GM12878 (cell line): ENCODE measurements at regions not wholly inside any gene's neighbourhood (a gene's known extent, or its start where the extent isn't known, plus 50 kb on each side); places are given as distances from the start of the nearest gene placed in this dataset.

Experiments used
- ATAC-seq: fragments of 200-7000 bp; cut with Tn5 transposase; 3 replicates; pipeline ENCODE4 v1.9.1; 2020; ENCODE audit warnings: mild to moderate bottlenecking, moderate library complexity
- BruUV-seq: library from RNA; stranded (reverse); fragments of 400-500 nt; replicated peaks from 2 replicates; lab custom pipeline; 2021; lab: Mats Ljungman, UMichigan
- CTCF ChIA-PET: fragments of 300-600 bp; sonication (Branson Sonifier 250); formaldehyde crosslinking; extraction: SDS; loops from one replicate; lab custom pipeline; 2021; ENCODE audit warnings: inconsistent platforms; lab: Yijun Ruan, JAX
- POLR2A ChIA-PET: fragments of 350-600 bp; formaldehyde crosslinking; extraction: SDS; loops from one replicate; lab custom pipeline; 2021; ENCODE audit warnings: inconsistent platforms; lab: Charles Lee
- RAD21 ChIA-PET: fragments of 300-600 bp; sonication (Branson Sonifier 250); formaldehyde crosslinking; loops from one replicate; lab custom pipeline; 2023; ENCODE audit warnings: antibody characterized with exemption; ENCODE audit not compliant: unreplicated experiment; lab: Charles Lee
- SMC1A ChIA-PET: fragments of 300-600 bp; sonication (Branson Sonifier 250); formaldehyde crosslinking; loops from one replicate; lab custom pipeline; 2023; ENCODE audit not compliant: unreplicated experiment, uncharacterized antibody; lab: Charles Lee
- DNase-seq: peaks from one replicate; pipeline ENCODE4 v3.0.0-alpha.2; 2011; ENCODE audit warnings: low read depth, low spot score
- FAIRE-seq: peaks from 3 replicates; lab custom pipeline; 2011; peaks lifted over from hg19 to GRCh38; lab: Jason Lieb, UNC
- H2AFZ ChIP-seq: 2 replicates; pipeline ENCODE4 v1.6.0; 2011; ENCODE audit warnings: low read depth, low read length, control low read depth; ENCODE audit not compliant: control insufficient read depth
- H3K27ac ChIP-seq: 2 replicates; pipeline ENCODE4 v1.5.1; 2011; ENCODE audit warnings: control low read depth; ENCODE audit not compliant: control insufficient read depth, insufficient read depth
- H3K27me3 ChIP-seq, 2 experiments: replicated peaks in 1 of 2; 2 replicates each; pipeline versions ENCODE4 v1.6.0 to v1.6.1; 2011; ENCODE audit warnings: low read length in 1 of 2; ENCODE audit not compliant: control insufficient read depth in 2 of 2, insufficient read depth in 2 of 2
- H3K36me3 ChIP-seq, 2 experiments: 2 replicates each; pipeline ENCODE4 v1.5.1; 2011; ENCODE audit warnings: low read length in 1 of 2; ENCODE audit not compliant: control insufficient read depth in 2 of 2, insufficient read depth in 2 of 2
- H3K4me1 ChIP-seq: 2 replicates; pipeline ENCODE4 v1.6.1; 2011; ENCODE audit warnings: mild to moderate bottlenecking, low read length, moderate library complexity, mixed read lengths; ENCODE audit not compliant: control insufficient read depth, insufficient read depth
- H3K4me2 ChIP-seq: 2 replicates; pipeline ENCODE4 v1.6.0; 2011; ENCODE audit warnings: control low read depth; ENCODE audit not compliant: control insufficient read depth, insufficient read depth
- H3K4me3 ChIP-seq: fragments of 200-600 bp; sonication (generic); 2 replicates; pipeline ENCODE4 v1.5.1; 2016
- H3K79me2 ChIP-seq: 2 replicates; pipeline ENCODE4 v1.6.0; 2011; ENCODE audit warnings: low read length; ENCODE audit not compliant: control insufficient read depth, insufficient read depth
- H3K9ac ChIP-seq: 2 replicates; pipeline ENCODE4 v1.8.0; 2011; ENCODE audit warnings: low read length, control low read depth, mixed read lengths; ENCODE audit not compliant: control insufficient read depth, insufficient read depth
- H3K9me3 ChIP-seq: replicated peaks from 3 replicates; pipeline ENCODE4 v1.5.1; 2011; ENCODE audit warnings: mild to moderate bottlenecking, low read length; ENCODE audit not compliant: control insufficient read depth, insufficient read depth
- H4K20me1 ChIP-seq: 2 replicates; pipeline ENCODE4 v1.6.0; 2011; ENCODE audit not compliant: control insufficient read depth, insufficient read depth
- ATF7 ChIP-seq: fragments of 450-650 bp; IDR thresholded peaks from 2 replicates; pipeline ENCODE4 v1.6.1; 2016; ENCODE audit warnings: low read depth, mild to moderate bottlenecking
- BACH1 ChIP-seq: fragments of 450-650 bp; IDR thresholded peaks from 2 replicates; pipeline ENCODE4 v1.6.1; 2017; ENCODE audit warnings: mild to moderate bottlenecking, borderline replicate concordance
- BCL11A ChIP-seq: IDR thresholded peaks from 2 replicates; pipeline ENCODE4 v1.6.1; 2011; ENCODE audit warnings: low read depth, low read length
- BHLHE40 ChIP-seq, 2 experiments: fragments of 450-650 bp in 1 of 2; IDR thresholded peaks; 2 replicates each; pipeline ENCODE4 v1.6.1; 2011 to 2017; ENCODE audit warnings: low read depth in 2 of 2, borderline replicate concordance in 1 of 2, improper control_type of control experiment in 1 of 2, low read length in 1 of 2, mild to moderate bottlenecking in 1 of 2
- DPF2 ChIP-seq: fragments of 450-650 bp; IDR thresholded peaks from 2 replicates; pipeline ENCODE4 v1.6.1; 2017; ENCODE audit warnings: mild to moderate bottlenecking
- EED ChIP-seq: sonication (generic); IDR thresholded peaks from 2 replicates; pipeline ENCODE4 v1.6.1; 2016; ENCODE audit warnings: antibody characterized with exemption, low read depth
- HDGF ChIP-seq: fragments of 450-650 bp; IDR thresholded peaks from 2 replicates; pipeline ENCODE4 v1.6.1; 2016; ENCODE audit warnings: antibody characterized with exemption
- IKZF2 ChIP-seq, 2 experiments: fragments of 450-650 bp; IDR thresholded peaks; 2 replicates each; pipeline ENCODE4 v1.6.1; 2017; ENCODE audit warnings: mild to moderate bottlenecking in 2 of 2, moderate library complexity in 2 of 2
- RAD21 ChIP-seq: IDR thresholded peaks from 2 replicates; pipeline ENCODE4 v1.6.1; 2011; ENCODE audit warnings: mild to moderate bottlenecking, low read depth, low read length, moderate library complexity; ENCODE audit not compliant: insufficient read depth
- ZNF217 ChIP-seq: fragments of 450-650 bp; IDR thresholded peaks from 2 replicates; pipeline ENCODE4 v1.6.1; 2017; ENCODE audit warnings: antibody characterized with exemption, mild to moderate bottlenecking
- WGBS: methylation state at CpG from one replicate; pipeline ENCODE4 v1.1.6; 2016; ENCODE audit warnings: low lambda C conversion rate; ENCODE audit not compliant: insufficient replicate concordance, insufficient coverage; ENCODE audit errors: missing lambda C conversion rate; 5-methylcytosine and 5-hydroxymethylcytosine counted together
- in situ Hi-C: fragments of 300-500 bp; cut with MboI; formaldehyde crosslinking; loops from 9 replicates; pipeline ENCODE4 v1.14.3; 2018; ENCODE audit warnings: mixed read lengths
- intact Hi-C: fragments of 100-400 bp; cut with micrococcal nuclease; formaldehyde crosslinking; loops from one replicate; pipeline ENCODE4 v1.14.2; 2022; ENCODE audit not compliant: unreplicated experiment
- TF ChIP-seq, protein P1 (sequence below), 3 experiments: IDR thresholded peaks in 2 of 3; conservative IDR thresholded peaks in 1 of 3; 2 replicates each; pipeline ENCODE4 v1.5.1; 2011; ENCODE audit warnings: low read depth in 3 of 3, low read length in 3 of 3, mild to moderate bottlenecking in 3 of 3, control low read depth in 2 of 3, moderate library complexity in 2 of 3, inconsistent platforms in 1 of 3, mixed read lengths in 1 of 3; ENCODE audit not compliant: control insufficient read depth in 2 of 3, insufficient read depth in 1 of 3; ENCODE audit errors: extremely low read depth in 1 of 3
- TF ChIP-seq, protein P2 (sequence below): fragments of 450-650 bp; IDR thresholded peaks from 2 replicates; pipeline ENCODE4 v1.6.1; 2016; ENCODE audit warnings: mild to moderate bottlenecking

- ChIA-PET SMC1A (interaction anchor here (0.8 to 14.1 kb wide), 27 partner anchors 8 to 338 kb away, joined by 3 to 203 read pairs (median 6); partner anchors contain the start of gene BHLHE40), RAD21 (interaction anchor here (0.7 to 10.7 kb wide), 19 partner anchors 13 to 339 kb away, joined by 3 to 231 read pairs (median 8); partner anchors contain the start of gene BHLHE40), CTCF (interaction anchor here (1.1 to 11.7 kb wide), 19 partner anchors 8 to 419 kb away, joined by 3 to 201 read pairs (median 7); partner anchors contain the start of gene BHLHE40), POLR2A (interaction anchor here (0.9 to 3.8 kb wide), 13 partner anchors 9 to 300 kb away, joined by 3 to 20 read pairs (median 4); partner anchors contain the start of gene BHLHE40)
- H3K4me1 ChIP-seq = peaks cover 41% of the 10 kb centered on the region
- peak; percentile 52; the same call in 1 of the 2 replicates for TF ChIP-seq ZNF217
- no peak for TF ChIP-seq BACH1
- no TSS peak for BruUV-seq
- H3K27me3 ChIP-seq = no peaks in the 10 kb centered on the region
- WGBS = 77% methylated on average over 3 of the region's 3 CpGs
- no peak; the same call in 2 of the 3 replicates for ATAC-seq
- H2AFZ ChIP-seq = no peak overlapping the region
- peaks cover 10% of the 10 kb centered on the region; the same call in 2 of the 3 replicates for H3K9me3 ChIP-seq
- H4K20me1 ChIP-seq = no peaks in the 10 kb centered on the region
- H3K36me3 ChIP-seq = no peaks in the 10 kb centered on the region
- intact Hi-C loops = loop anchor here (2.0 to 10.0 kb wide), 2 partner anchors 221 to 697 kb away; no protein-coding TSS in a partner anchor
- no peak for DNase-seq
- H3K79me2 ChIP-seq = no peaks in the 10 kb centered on the region
- no peak overlapping the region for H3K4me3 ChIP-seq
- no peak overlapping the region; the same call in 1 of the 2 replicates for H3K27ac ChIP-seq
- no peak overlapping the region for H3K4me2 ChIP-seq
- FAIRE-seq = no peak
- in situ Hi-C loops = no loop called here
- H3K9ac ChIP-seq = no peak overlapping the region
These were observed 69.8 kb upstream of the ARL8B start for GRCh38 chr3:5052247-5052646.

- no peak overlapping the region for H3K4me3 ChIP-seq
- 54% methylated on average over 7 of the region's 7 CpGs for WGBS
- ChIA-PET SMC1A (interaction anchor here (0.8 to 14.1 kb wide), 23 partner anchors 15 to 339 kb away, joined by 3 to 203 read pairs (median 9); partner anchors contain the start of gene BHLHE40), CTCF (interaction anchor here (0.7 to 11.7 kb wide), 17 partner anchors 9 to 342 kb away, joined by 3 to 201 read pairs (median 6); partner anchors contain the start of gene BHLHE40), RAD21 (interaction anchor here (0.7 to 10.7 kb wide), 24 partner anchors 14 to 340 kb away, joined by 3 to 231 read pairs (median 5); partner anchors contain the start of gene BHLHE40), POLR2A (interaction anchor here (0.6 to 3.8 kb wide), 17 partner anchors 14 to 361 kb away, joined by 3 to 20 read pairs (median 7); no protein-coding TSS in a partner anchor)
- no peak for DNase-seq
- no peaks in the 10 kb centered on the region for H3K79me2 ChIP-seq
- intact Hi-C loops (loop anchor here (2.0 to 10.0 kb wide), 2 partner anchors 222 to 698 kb away; no protein-coding TSS in a partner anchor), in situ Hi-C loops (no loop called here)
- no peak for FAIRE-seq
- ATAC-seq = peak; percentile 33
- no peak overlapping the region for H3K9ac ChIP-seq
- no peak overlapping the region for H3K27ac ChIP-seq
- H4K20me1 ChIP-seq = no peaks in the 10 kb centered on the region
- no peaks in the 10 kb centered on the region for H3K27me3 ChIP-seq
- peaks cover 3% of the 10 kb centered on the region; the same call in 2 of the 3 replicates for H3K9me3 ChIP-seq
- no peaks in the 10 kb centered on the region for H3K36me3 ChIP-seq
- BruUV-seq = no TSS peak
- H2AFZ ChIP-seq = no peak overlapping the region
- H3K4me2 ChIP-seq = no peak overlapping the region
- peaks cover 44% of the 10 kb centered on the region for H3K4me1 ChIP-seq
- TF ChIP-seq BHLHE40 (IDR thresholded peaks at IDR 0.05; ENCODE audit: borderline replicate concordance in 1 of 2, low read depth in 2 of 2, low read length in 1 of 2) (no peak; a peak in 1 of 4 replicates), ATF7 (no peak), HDGF (0 out of 2 replicates have a peak, but pooled peaks have one; percentile 38), IKZF2 (IDR thresholded peaks at IDR 0.05) (peak; percentile 15 to 44; a peak in 2 of 4 replicates), EED (peak; percentile 34), RAD21 (no peak), BCL11A (peak; percentile 65; the same call in 1 of the 2 replicates), DPF2 (0 out of 2 replicates have a peak, but pooled peaks have one; percentile 43)
- TF ChIP-seq, protein P1, sequence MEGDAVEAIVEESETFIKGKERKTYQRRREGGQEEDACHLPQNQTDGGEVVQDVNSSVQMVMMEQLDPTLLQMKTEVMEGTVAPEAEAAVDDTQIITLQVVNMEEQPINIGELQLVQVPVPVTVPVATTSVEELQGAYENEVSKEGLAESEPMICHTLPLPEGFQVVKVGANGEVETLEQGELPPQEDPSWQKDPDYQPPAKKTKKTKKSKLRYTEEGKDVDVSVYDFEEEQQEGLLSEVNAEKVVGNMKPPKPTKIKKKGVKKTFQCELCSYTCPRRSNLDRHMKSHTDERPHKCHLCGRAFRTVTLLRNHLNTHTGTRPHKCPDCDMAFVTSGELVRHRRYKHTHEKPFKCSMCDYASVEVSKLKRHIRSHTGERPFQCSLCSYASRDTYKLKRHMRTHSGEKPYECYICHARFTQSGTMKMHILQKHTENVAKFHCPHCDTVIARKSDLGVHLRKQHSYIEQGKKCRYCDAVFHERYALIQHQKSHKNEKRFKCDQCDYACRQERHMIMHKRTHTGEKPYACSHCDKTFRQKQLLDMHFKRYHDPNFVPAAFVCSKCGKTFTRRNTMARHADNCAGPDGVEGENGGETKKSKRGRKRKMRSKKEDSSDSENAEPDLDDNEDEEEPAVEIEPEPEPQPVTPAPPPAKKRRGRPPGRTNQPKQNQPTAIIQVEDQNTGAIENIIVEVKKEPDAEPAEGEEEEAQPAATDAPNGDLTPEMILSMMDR (IDR thresholded peaks at IDR 0.05 in 2 of 3, conservative IDR thresholded peaks at IDR 0.05 in 1 of 3; ENCODE audit: control insufficient read depth in 2 of 3, extremely low read depth in 1 of 3, insufficient read depth in 1 of 3, low read depth in 3 of 3, low read length in 3 of 3) = no peak
- TF ChIP-seq, protein P2, sequence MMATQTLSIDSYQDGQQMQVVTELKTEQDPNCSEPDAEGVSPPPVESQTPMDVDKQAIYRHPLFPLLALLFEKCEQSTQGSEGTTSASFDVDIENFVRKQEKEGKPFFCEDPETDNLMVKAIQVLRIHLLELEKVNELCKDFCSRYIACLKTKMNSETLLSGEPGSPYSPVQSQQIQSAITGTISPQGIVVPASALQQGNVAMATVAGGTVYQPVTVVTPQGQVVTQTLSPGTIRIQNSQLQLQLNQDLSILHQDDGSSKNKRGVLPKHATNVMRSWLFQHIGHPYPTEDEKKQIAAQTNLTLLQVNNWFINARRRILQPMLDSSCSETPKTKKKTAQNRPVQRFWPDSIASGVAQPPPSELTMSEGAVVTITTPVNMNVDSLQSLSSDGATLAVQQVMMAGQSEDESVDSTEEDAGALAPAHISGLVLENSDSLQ = no peak
These were observed 68.9 kb upstream of the ARL8B start for GRCh38 chr3:5053021-5053831.
